ENCODE measurements at regions not wholly inside any gene's neighbourhood (a gene's known extent, or its start where the extent isn't known, plus 50 kb on each side); places are given as distances from the start of the nearest gene placed in this dataset.

DNA sequence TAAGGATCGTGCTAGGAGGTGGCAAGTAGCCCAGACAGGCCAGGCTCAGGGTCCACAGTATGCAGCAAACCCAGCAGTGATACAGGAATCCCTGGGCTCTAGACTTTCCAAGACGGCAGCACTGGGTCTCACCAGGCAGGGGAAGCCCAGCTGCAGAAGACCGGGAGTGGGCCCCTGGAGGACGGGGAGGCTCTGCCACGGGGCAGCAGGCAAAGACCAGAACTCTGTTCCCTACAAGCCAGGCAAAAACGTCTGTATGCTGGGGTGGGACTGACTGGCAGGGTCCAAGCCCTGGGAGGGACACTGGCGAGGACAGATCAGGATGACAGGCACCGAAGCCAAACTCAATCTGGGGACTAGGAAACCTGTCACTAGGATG, 98.9 kb upstream of the SEC11C start (continued):
- TF ChIP-seq, protein P1, sequence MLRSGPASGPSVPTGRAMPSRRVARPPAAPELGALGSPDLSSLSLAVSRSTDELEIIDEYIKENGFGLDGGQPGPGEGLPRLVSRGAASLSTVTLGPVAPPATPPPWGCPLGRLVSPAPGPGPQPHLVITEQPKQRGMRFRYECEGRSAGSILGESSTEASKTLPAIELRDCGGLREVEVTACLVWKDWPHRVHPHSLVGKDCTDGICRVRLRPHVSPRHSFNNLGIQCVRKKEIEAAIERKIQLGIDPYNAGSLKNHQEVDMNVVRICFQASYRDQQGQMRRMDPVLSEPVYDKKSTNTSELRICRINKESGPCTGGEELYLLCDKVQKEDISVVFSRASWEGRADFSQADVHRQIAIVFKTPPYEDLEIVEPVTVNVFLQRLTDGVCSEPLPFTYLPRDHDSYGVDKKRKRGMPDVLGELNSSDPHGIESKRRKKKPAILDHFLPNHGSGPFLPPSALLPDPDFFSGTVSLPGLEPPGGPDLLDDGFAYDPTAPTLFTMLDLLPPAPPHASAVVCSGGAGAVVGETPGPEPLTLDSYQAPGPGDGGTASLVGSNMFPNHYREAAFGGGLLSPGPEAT (IDR thresholded peaks at IDR 0.05; ENCODE audit: low read depth): no peak
- TF ChIP-seq POLR2A (IDR thresholded peaks at IDR 0.05; ENCODE audit: low read depth, low read length): no peak
- no peak for TF ChIP-seq GATAD2B (conservative IDR thresholded peaks at IDR 0.05; ENCODE audit: low read depth)
- no peak for TF ChIP-seq BRCA1 (IDR thresholded peaks at IDR 0.05; ENCODE audit: low read depth, low read length)
- no peak for TF ChIP-seq TCF12 (IDR thresholded peaks at IDR 0.05; ENCODE audit: low read depth, low read length)
- TF ChIP-seq, protein P2, sequence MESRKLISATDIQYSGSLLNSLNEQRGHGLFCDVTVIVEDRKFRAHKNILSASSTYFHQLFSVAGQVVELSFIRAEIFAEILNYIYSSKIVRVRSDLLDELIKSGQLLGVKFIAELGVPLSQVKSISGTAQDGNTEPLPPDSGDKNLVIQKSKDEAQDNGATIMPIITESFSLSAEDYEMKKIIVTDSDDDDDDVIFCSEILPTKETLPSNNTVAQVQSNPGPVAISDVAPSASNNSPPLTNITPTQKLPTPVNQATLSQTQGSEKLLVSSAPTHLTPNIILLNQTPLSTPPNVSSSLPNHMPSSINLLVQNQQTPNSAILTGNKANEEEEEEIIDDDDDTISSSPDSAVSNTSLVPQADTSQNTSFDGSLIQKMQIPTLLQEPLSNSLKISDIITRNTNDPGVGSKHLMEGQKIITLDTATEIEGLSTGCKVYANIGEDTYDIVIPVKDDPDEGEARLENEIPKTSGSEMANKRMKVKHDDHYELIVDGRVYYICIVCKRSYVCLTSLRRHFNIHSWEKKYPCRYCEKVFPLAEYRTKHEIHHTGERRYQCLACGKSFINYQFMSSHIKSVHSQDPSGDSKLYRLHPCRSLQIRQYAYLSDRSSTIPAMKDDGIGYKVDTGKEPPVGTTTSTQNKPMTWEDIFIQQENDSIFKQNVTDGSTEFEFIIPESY (IDR thresholded peaks at IDR 0.05): no peak

- in situ Hi-C loops (cut with MboI) (no loop called here), intact Hi-C loops (cut with micrococcal nuclease; ENCODE audit: unreplicated experiment) (no loop called here)
- H3K9ac ChIP-seq (ENCODE audit: control insufficient read depth, insufficient read depth, low read length): no peak overlapping the region
- no peak for ATAC-seq
- ChIA-PET CTCF (interaction anchor here (0.9 kb wide), 1 partner anchor 8 kb away, joined by 4 read pairs; no protein-coding TSS in a partner anchor), POLR2A (no interaction called here), RAD21 (ENCODE audit: unreplicated experiment) (no interaction called here), SMC1A (ENCODE audit: uncharacterized antibody, unreplicated experiment) (interaction anchor here (0.7 kb wide), 1 partner anchor 29 kb away, joined by 3 read pairs; no protein-coding TSS in a partner anchor)
- 15% methylated on average over 6 of the region's 6 CpGs for WGBS (ENCODE audit: insufficient coverage, insufficient replicate concordance, low lambda C conversion rate, missing lambda C conversion rate)
- TF ChIP-seq TCF7 (IDR thresholded peaks at IDR 0.05; ENCODE audit: borderline replicate concordance) (no peak), RAD21 (IDR thresholded peaks at IDR 0.05; ENCODE audit: insufficient read depth, low read depth, low read length) (no peak), NBN (IDR thresholded peaks at IDR 0.05) (no peak), EED (IDR thresholded peaks at IDR 0.05; ENCODE audit: low read depth) (no peak), CHD4 (IDR thresholded peaks at IDR 0.05) (no peak), BCL11A (IDR thresholded peaks at IDR 0.05; ENCODE audit: low read depth, low read length) (no peak), MEF2B (IDR thresholded peaks at IDR 0.05; ENCODE audit: partially characterized antibody, poor library complexity, severe bottlenecking) (no peak), STAT1 (conservative IDR thresholded peaks at IDR 0.05) (no peak), MEF2A (IDR thresholded peaks at IDR 0.05; ENCODE audit: insufficient read depth, low read depth, low read length) (no peak), RUNX3 (IDR thresholded peaks at IDR 0.05; ENCODE audit: low read length) (no peak), MTA2 (IDR thresholded peaks at IDR 0.05; ENCODE audit: low read depth) (no peak), IKZF2 (IDR thresholded peaks at IDR 0.05) (no peak)
- TF ChIP-seq, protein P2 (IDR thresholded peaks at IDR 0.05): no peak
- FAIRE-seq: no peak
- no peaks in the 10 kb centered on the region for H3K9me3 ChIP-seq (replicated peaks; ENCODE audit: control insufficient read depth, insufficient read depth, low read length)
- H3K27ac ChIP-seq (ENCODE audit: control insufficient read depth, insufficient read depth): no peak overlapping the region
- H3K4me1 ChIP-seq (ENCODE audit: control insufficient read depth, insufficient read depth, low read length): no peaks in the 10 kb centered on the region
- no peak overlapping the region for H3K4me3 ChIP-seq
- no peaks in the 10 kb centered on the region for H4K20me1 ChIP-seq (ENCODE audit: control insufficient read depth, insufficient read depth)
- no peak for DNase-seq (ENCODE audit: low read depth, low spot score)
- H3K27me3 ChIP-seq (replicated peaks in 1 of 2; ENCODE audit: control insufficient read depth in 2 of 2, insufficient read depth in 2 of 2, low read length in 1 of 2): peaks cover 0 to 3% of the 10 kb centered on the region in 2 experiments; a peak in 1 of 4 replicates
- H3K36me3 ChIP-seq (ENCODE audit: control insufficient read depth in 2 of 2, insufficient read depth in 2 of 2, low read length in 1 of 2): no peaks in the 10 kb centered on the region
- H3K79me2 ChIP-seq (ENCODE audit: control insufficient read depth, insufficient read depth, low read length): no peaks in the 10 kb centered on the region
- H2AFZ ChIP-seq (ENCODE audit: control insufficient read depth, low read depth, low read length): no peak overlapping the region
- no TSS peak for BruUV-seq (replicated peaks)
- H3K4me2 ChIP-seq (ENCODE audit: control insufficient read depth, insufficient read depth): no peak overlapping the region
Measured at GRCh38 chr18:59041296-59041695, 98.4 kb upstream of the SEC11C start.
